ENCODE measurements at regions not wholly inside any gene's neighbourhood (a gene's known extent, or its start where the extent isn't known, plus 50 kb on each side); places are given as distances from the start of the nearest gene placed in this dataset.

GRCh38 chr13:86862137-86862536 is 809.0 kb upstream of the SLITRK5 start:
- no peak overlapping the region for H2AFZ ChIP-seq (ENCODE audit: low read depth, low read length)
- dilution Hi-C loops (cut with MboI; ENCODE audit: extremely low pct_ligation_motif_present, low sequenced_read_pairs) (no loop called here), intact Hi-C loops (cut with micrococcal nuclease) (no loop called here)
- H3K27ac ChIP-seq (ENCODE audit: insufficient read depth, low read depth, low read length), result no peak overlapping the region
- H3K36me3 ChIP-seq (ENCODE audit: control insufficient read depth in 2 of 2, extremely low read depth in 1 of 2, insufficient read depth in 2 of 2, low read length in 2 of 2), result no peaks in the 10 kb centered on the region
- H3K4me1 ChIP-seq (ENCODE audit: control insufficient read depth, extremely low read depth, insufficient read depth, low read length), result no peaks in the 10 kb centered on the region
- FAIRE-seq (no peak), DNase-seq (ENCODE audit: low read depth, low spot score) (no peak)
- BruUV-seq (replicated peaks), result no TSS peak
- TF ChIP-seq GATA2 (IDR thresholded peaks at IDR 0.05; ENCODE audit: insufficient read depth, insufficient read length, low read depth, low read length) (no peak), EZH2 (IDR thresholded peaks at IDR 0.05; ENCODE audit: borderline replicate concordance, low read depth, low read length, severe bottlenecking) (no peak), FOS (IDR thresholded peaks at IDR 0.05; ENCODE audit: borderline replicate concordance, insufficient read depth, low read length) (no peak), CTCF (IDR thresholded peaks at IDR 0.05; ENCODE audit: extremely low read depth in 1 of 2, insufficient read depth in 1 of 2, low read depth in 1 of 2, low read length in 2 of 2) (no peak)
- peaks cover 2% of the 10 kb centered on the region for H3K9me3 ChIP-seq (replicated peaks; ENCODE audit: control insufficient read depth, insufficient read depth, low read length)
- H3K4me2 ChIP-seq (ENCODE audit: insufficient read depth, low read length), result no peak overlapping the region
- CTCF ChIA-PET, result no interaction called here
- H3K27me3 ChIP-seq (ENCODE audit: control insufficient read depth in 2 of 2, insufficient read depth in 2 of 2, low read length in 2 of 2), result no peaks in the 10 kb centered on the region
- H3K4me3 ChIP-seq (replicated peaks in 1 of 3; ENCODE audit: insufficient read depth in 1 of 3, low read depth in 1 of 3, low read length in 3 of 3), result no peak overlapping the region
- no peak overlapping the region for H3K9ac ChIP-seq (replicated peaks; ENCODE audit: extremely low read depth, insufficient read depth, low read length)
- no peaks in the 10 kb centered on the region for H3K79me2 ChIP-seq (ENCODE audit: control insufficient read depth, insufficient read depth, low read length)
- no peaks in the 10 kb centered on the region for H3K9me1 ChIP-seq (replicated peaks; ENCODE audit: control insufficient read depth, extremely low read depth, insufficient read depth, low read length)
- H4K20me1 ChIP-seq (replicated peaks; ENCODE audit: control insufficient read depth, extremely low read depth, insufficient read depth, low read length), result no peaks in the 10 kb centered on the region
- POLR2A ChIA-PET, result no interaction called here

- Histone ChIP-seq H3K27me3 (ENCODE audit: control insufficient read depth in 2 of 2, insufficient read depth in 2 of 2, low read length in 2 of 2) (no peaks in the 10 kb centered on the region), H3K4me1 (ENCODE audit: control insufficient read depth, extremely low read depth, insufficient read depth, low read length) (no peaks in the 10 kb centered on the region), H3K79me2 (ENCODE audit: control insufficient read depth, insufficient read depth, low read length) (no peaks in the 10 kb centered on the region), H3K27ac (ENCODE audit: insufficient read depth, low read depth, low read length) (no peak overlapping the region), H3K4me3 (replicated peaks in 1 of 3; ENCODE audit: insufficient read depth in 1 of 3, low read depth in 1 of 3, low read length in 3 of 3) (no peak overlapping the region), H4K20me1 (replicated peaks; ENCODE audit: control insufficient read depth, extremely low read depth, insufficient read depth, low read length) (no peaks in the 10 kb centered on the region), H3K9me3 (replicated peaks; ENCODE audit: control insufficient read depth, insufficient read depth, low read length) (peaks cover 2% of the 10 kb centered on the region), H2AFZ (ENCODE audit: low read depth, low read length) (no peak overlapping the region), H3K36me3 (ENCODE audit: control insufficient read depth in 2 of 2, extremely low read depth in 1 of 2, insufficient read depth in 2 of 2, low read length in 2 of 2) (no peaks in the 10 kb centered on the region), H3K9ac (replicated peaks; ENCODE audit: extremely low read depth, insufficient read depth, low read length) (no peak overlapping the region), H3K4me2 (ENCODE audit: insufficient read depth, low read length) (no peak overlapping the region), H3K9me1 (replicated peaks; ENCODE audit: control insufficient read depth, extremely low read depth, insufficient read depth, low read length) (no peaks in the 10 kb centered on the region)
- TF ChIP-seq EZH2 (IDR thresholded peaks at IDR 0.05; ENCODE audit: borderline replicate concordance, low read depth, low read length, severe bottlenecking) (no peak), MAX (IDR thresholded peaks at IDR 0.05; ENCODE audit: insufficient read depth, insufficient read length) (no peak), POLR2AphosphoS5 (IDR thresholded peaks at IDR 0.05; ENCODE audit: insufficient read depth, low read depth, low read length) (no peak), CTCF (IDR thresholded peaks at IDR 0.05; ENCODE audit: extremely low read depth in 1 of 2, insufficient read depth in 1 of 2, low read depth in 1 of 2, low read length in 2 of 2) (no peak), JUN (IDR thresholded peaks at IDR 0.05; ENCODE audit: borderline replicate concordance, insufficient read depth, insufficient read length, low read depth) (no peak), FOS (IDR thresholded peaks at IDR 0.05; ENCODE audit: borderline replicate concordance, insufficient read depth, low read length) (no peak), POLR2A (IDR thresholded peaks at IDR 0.05; ENCODE audit: low read depth, low read length) (no peak), GATA2 (IDR thresholded peaks at IDR 0.05; ENCODE audit: insufficient read depth, insufficient read length, low read depth, low read length) (no peak), MYC (IDR thresholded peaks at IDR 0.05; ENCODE audit: low read depth, low read length) (no peak)
- DNase-seq (ENCODE audit: low read depth, low spot score), result no peak
- ChIA-PET POLR2A (no interaction called here), CTCF (no interaction called here)
- intact Hi-C loops (cut with micrococcal nuclease) (no loop called here), dilution Hi-C loops (cut with MboI; ENCODE audit: extremely low pct_ligation_motif_present, low sequenced_read_pairs) (no loop called here)
- FAIRE-seq, result no peak
- no TSS peak for BruUV-seq (replicated peaks)
These were observed 806.8 kb upstream of the SLITRK5 start for GRCh38 chr13:86864376-86864775.
